ENCODE measurements at regions not wholly inside any gene's neighbourhood (a gene's known extent, or its start where the extent isn't known, plus 50 kb on each side); places are given as distances from the start of the nearest gene placed in this dataset.

DNA sequence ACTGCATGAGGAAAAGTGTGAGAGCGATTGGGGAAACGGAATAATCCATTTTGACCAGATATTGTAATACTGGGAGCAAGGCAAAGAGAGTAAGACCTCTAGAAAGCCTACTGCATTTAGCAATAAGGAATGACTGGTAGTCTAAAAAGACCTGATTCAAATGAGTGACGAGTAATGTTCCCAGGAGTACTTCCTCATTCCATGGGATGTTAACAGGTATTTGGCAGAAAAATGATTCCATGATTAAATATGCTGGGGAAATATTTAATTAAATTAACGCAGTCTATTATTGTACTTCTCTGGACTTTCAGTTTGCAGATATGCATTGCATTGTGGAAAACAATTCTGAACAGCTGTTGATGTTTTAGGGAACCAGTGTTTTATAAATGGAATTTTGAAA is 105.5 kb downstream of the RPE65 start:
- Histone ChIP-seq H2BK120ac (ENCODE audit: low read depth, low read length) (no peak overlapping the region), H3K14ac (replicated peaks; ENCODE audit: low read depth, low read length) (no peak overlapping the region), H4K8ac (ENCODE audit: low read depth in 2 of 2, low read length in 2 of 2) (no peak overlapping the region), H2AFZ (replicated peaks; ENCODE audit: low read length, poor library complexity) (no peak overlapping the region), H3K9me1 (ENCODE audit: insufficient read depth, low read length) (no peaks in the 10 kb centered on the region), H4K91ac (ENCODE audit: insufficient read depth, low read depth, low read length) (no peak overlapping the region), H3K9ac (ENCODE audit: low read depth, low read length) (no peak overlapping the region), H3K27ac (ENCODE audit: insufficient read depth, low read length) (no peak overlapping the region), H3K79me1 (ENCODE audit: low read depth in 1 of 2, low read length in 2 of 2) (no peaks in the 10 kb centered on the region), H3K4me1 (ENCODE audit: control insufficient read depth, insufficient read depth, low read length) (peaks cover 6% of the 10 kb centered on the region), H3K9me3 (ENCODE audit: control insufficient read depth, insufficient read depth, low read length) (no peaks in the 10 kb centered on the region), H2AK9ac (replicated peaks; ENCODE audit: low read depth, low read length, poor library complexity) (no peak overlapping the region), H4K5ac (ENCODE audit: low read depth, low read length) (no peak overlapping the region), H2BK5ac (ENCODE audit: low read depth, low read length, poor library complexity, severe bottlenecking) (no peak overlapping the region), H3K56ac (ENCODE audit: extremely low read depth, insufficient read depth, low read length) (no peak overlapping the region), H2BK20ac (ENCODE audit: low read depth, low read length) (no peak overlapping the region), H3K27me3 (ENCODE audit: control insufficient read depth, insufficient read depth, low read length) (no peaks in the 10 kb centered on the region), H2AK5ac (ENCODE audit: low read depth, low read length) (no peak overlapping the region), H3K18ac (ENCODE audit: low read depth, low read length) (no peak overlapping the region), H2BK15ac (ENCODE audit: low read depth, low read length) (no peak overlapping the region), H3K36me3 (ENCODE audit: control insufficient read depth, insufficient read depth, low read length) (no peaks in the 10 kb centered on the region), H3K23ac (ENCODE audit: low read depth, low read length) (no peak overlapping the region), H3K4ac (ENCODE audit: low read depth, low read length) (no peak overlapping the region), H4K20me1 (ENCODE audit: insufficient read depth, low read length) (no peaks in the 10 kb centered on the region), H3K4me3 (ENCODE audit: insufficient read depth, low read depth, low read length) (no peak overlapping the region), H3K4me2 (ENCODE audit: low read depth, low read length) (no peak overlapping the region)
- ChIA-PET POLR2A (ENCODE audit: unreplicated experiment) (no interaction called here), CTCF (interaction anchor here (1.8 to 1.9 kb wide), 2 partner anchors 11 to 99 kb away, joined by 7 to 8 read pairs; no protein-coding TSS in a partner anchor)
- dilution Hi-C loops (cut with HindIII; ENCODE audit: low sequenced_read_pairs, unreplicated experiment) (no loop called here), in situ Hi-C loops (cut with MboI; ENCODE audit: low sequenced_read_pairs) (loop anchor here (5.0 to 10.0 kb wide), 2 partner anchors 222 to 489 kb away; no protein-coding TSS in a partner anchor), intact Hi-C loops (cut with micrococcal nuclease) (loop anchor here (5.0 to 10.0 kb wide), 2 partner anchors 172 to 579 kb away; no protein-coding TSS in a partner anchor)
- DNase-seq, result no peak
- TF ChIP-seq ELK1 (IDR thresholded peaks at IDR 0.05; ENCODE audit: borderline replicate concordance, low read depth, low read length) (no peak), MXI1 (IDR thresholded peaks at IDR 0.05; ENCODE audit: borderline replicate concordance, low read depth, low read length) (no peak), MAFK (IDR thresholded peaks at IDR 0.05; ENCODE audit: low read depth, low read length) (no peak), CEBPB (IDR thresholded peaks at IDR 0.05; ENCODE audit: low read depth, low read length) (no peak), FOS (IDR thresholded peaks at IDR 0.05; ENCODE audit: low read depth, low read length) (no peak), SMC3 (IDR thresholded peaks at IDR 0.05; ENCODE audit: low read depth, low read length) (no peak), RFX5 (IDR thresholded peaks at IDR 0.05; ENCODE audit: low read depth, low read length) (no peak), POLR2A (IDR thresholded peaks at IDR 0.05; ENCODE audit: low read depth, low read length) (no peak), MAZ (IDR thresholded peaks at IDR 0.05; ENCODE audit: borderline replicate concordance, low read depth, low read length) (no peak), RCOR1 (IDR thresholded peaks at IDR 0.05; ENCODE audit: insufficient replicate concordance, low read length) (no peak), NFE2L2 (IDR thresholded peaks at IDR 0.05; ENCODE audit: low read depth, low read length) (no peak), CHD1 (IDR thresholded peaks at IDR 0.05; ENCODE audit: low read depth, low read length) (no peak), RAD21 (IDR thresholded peaks at IDR 0.05; ENCODE audit: low read length) (no peak), CTCF (conservative IDR thresholded peaks at IDR 0.05; ENCODE audit: low read depth, low read length) (no peak), BHLHE40 (IDR thresholded peaks at IDR 0.05; ENCODE audit: low read depth, low read length) (no peak)
- TF ChIP-seq, protein P1, sequence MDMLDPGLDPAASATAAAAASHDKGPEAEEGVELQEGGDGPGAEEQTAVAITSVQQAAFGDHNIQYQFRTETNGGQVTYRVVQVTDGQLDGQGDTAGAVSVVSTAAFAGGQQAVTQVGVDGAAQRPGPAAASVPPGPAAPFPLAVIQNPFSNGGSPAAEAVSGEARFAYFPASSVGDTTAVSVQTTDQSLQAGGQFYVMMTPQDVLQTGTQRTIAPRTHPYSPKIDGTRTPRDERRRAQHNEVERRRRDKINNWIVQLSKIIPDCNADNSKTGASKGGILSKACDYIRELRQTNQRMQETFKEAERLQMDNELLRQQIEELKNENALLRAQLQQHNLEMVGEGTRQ (IDR thresholded peaks at IDR 0.05; ENCODE audit: low read depth, low read length), result no peak
- BruUV-seq (replicated peaks), result no TSS peak
- WGBS, 2 experiments (ENCODE audit: extremely low coverage in 2 of 2, insufficient read length in 1 of 2), result no CpG with 5 or more reads among the region's 4 CpGs
- ATAC-seq (ENCODE audit: low read depth), result no peak

All from IMR-90 (cell line).